Astrocyte (in vitro differentiated cells and primary cell): ENCODE measurements at regions not wholly inside any gene's neighbourhood (a gene's known extent, or its start where the extent isn't known, plus 50 kb on each side); places are given as distances from the start of the nearest gene placed in this dataset.

Experiments used
- CTCF ChIP-seq: IDR thresholded peaks from 2 replicates; pipeline ENCODE4 v1.5.1; 2011; ENCODE audit warnings: low read depth, mild to moderate bottlenecking, inconsistent platforms, low read length, moderate library complexity; ENCODE audit not compliant: insufficient read depth
- EZH2 ChIP-seq: IDR thresholded peaks from 2 replicates; pipeline ENCODE4 v1.6.1; 2012; ENCODE audit warnings: mild to moderate bottlenecking, low read length, inconsistent platforms; ENCODE audit not compliant: insufficient read depth

GRCh38 chr15:27675571-27675970 is 423.5 kb downstream of the OCA2 start:
- TF ChIP-seq CTCF, result no peak
- TF ChIP-seq EZH2, result no peak
